WTC11 (cell line): ENCODE measurements at regions not wholly inside any gene's neighbourhood (a gene's known extent, or its start where the extent isn't known, plus 50 kb on each side); places are given as distances from the start of the nearest gene placed in this dataset.

Experiments used
- ATF2 ChIP-seq: sonication (generic); formaldehyde crosslinking; IDR thresholded peaks from 2 replicates; pipeline ENCODE4 v1.8.1; 2022; ENCODE audit warnings: low read depth, missing genetic modification reagents, borderline replicate concordance
- CTCF ChIP-seq: fragments of 200-600 bp; IDR thresholded peaks from 2 replicates; pipeline ENCODE4 v1.8.0; 2022; ENCODE audit warnings: antibody characterized with exemption
- IRF2 ChIP-seq: sonication (generic); formaldehyde crosslinking; IDR thresholded peaks from 2 replicates; pipeline ENCODE4 v1.8.0; 2022; ENCODE audit warnings: low read depth, missing genetic modification reagents, borderline replicate concordance
- KAT7 ChIP-seq: sonication (generic); formaldehyde crosslinking; IDR thresholded peaks from 2 replicates; pipeline ENCODE4 v1.8.1; 2023; ENCODE audit warnings: missing genetic modification reagents, mild to moderate bottlenecking, borderline replicate concordance
- TP53 ChIP-seq: sonication (generic); formaldehyde crosslinking; IDR thresholded peaks from 2 replicates; pipeline ENCODE4 v1.8.1; 2023; ENCODE audit warnings: mild to moderate bottlenecking, missing genetic modification reagents
- ZNF219 ChIP-seq: sonication (generic); formaldehyde crosslinking; IDR thresholded peaks from 2 replicates; pipeline ENCODE4 v1.8.0; 2023; ENCODE audit warnings: missing genetic modification reagents, mild to moderate bottlenecking, borderline replicate concordance

- TF ChIP-seq IRF2, result no peak
- TF ChIP-seq ATF2 (CRISPR knock-in tag), result no peak
- no peak for TF ChIP-seq CTCF
- no peak for TF ChIP-seq ZNF219 (CRISPR knock-in tag)
- TF ChIP-seq KAT7 (CRISPR knock-in tag), result no peak
- TF ChIP-seq TP53 (CRISPR knock-in tag), result no peak
Measured at GRCh38 chr6:149140137-149140909, 177.2 kb upstream of the TAB2 start.
